ENCODE measurements at regions not wholly inside any gene's neighbourhood (a gene's known extent, or its start where the extent isn't known, plus 50 kb on each side); places are given as distances from the start of the nearest gene placed in this dataset.

DNA sequence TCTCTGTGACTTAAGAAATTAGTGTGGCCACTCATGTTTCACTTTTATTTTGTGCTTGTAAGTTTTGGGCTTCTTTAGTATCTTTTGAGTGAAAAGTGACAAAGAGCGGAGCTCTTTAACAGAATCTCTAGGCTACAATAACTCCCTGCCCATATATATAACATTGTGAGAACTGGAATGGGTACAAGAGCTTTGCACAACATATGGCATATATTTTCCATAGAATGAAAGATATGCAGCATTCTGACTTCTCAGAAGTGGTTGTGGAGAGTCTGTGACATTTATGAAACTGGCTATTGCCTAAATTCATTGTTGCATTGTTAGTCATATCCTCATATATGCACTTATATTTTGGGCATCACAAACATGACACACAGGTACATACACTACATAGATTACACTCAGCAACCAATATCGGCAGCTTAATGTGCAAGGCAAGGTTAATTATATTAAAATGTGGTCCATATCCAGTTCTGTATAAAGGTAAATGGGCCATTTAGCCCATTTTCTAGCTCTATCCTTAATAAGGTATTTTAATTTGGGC, 1148.2 kb downstream of the FAM181B start:
- TF ChIP-seq, protein P1, sequence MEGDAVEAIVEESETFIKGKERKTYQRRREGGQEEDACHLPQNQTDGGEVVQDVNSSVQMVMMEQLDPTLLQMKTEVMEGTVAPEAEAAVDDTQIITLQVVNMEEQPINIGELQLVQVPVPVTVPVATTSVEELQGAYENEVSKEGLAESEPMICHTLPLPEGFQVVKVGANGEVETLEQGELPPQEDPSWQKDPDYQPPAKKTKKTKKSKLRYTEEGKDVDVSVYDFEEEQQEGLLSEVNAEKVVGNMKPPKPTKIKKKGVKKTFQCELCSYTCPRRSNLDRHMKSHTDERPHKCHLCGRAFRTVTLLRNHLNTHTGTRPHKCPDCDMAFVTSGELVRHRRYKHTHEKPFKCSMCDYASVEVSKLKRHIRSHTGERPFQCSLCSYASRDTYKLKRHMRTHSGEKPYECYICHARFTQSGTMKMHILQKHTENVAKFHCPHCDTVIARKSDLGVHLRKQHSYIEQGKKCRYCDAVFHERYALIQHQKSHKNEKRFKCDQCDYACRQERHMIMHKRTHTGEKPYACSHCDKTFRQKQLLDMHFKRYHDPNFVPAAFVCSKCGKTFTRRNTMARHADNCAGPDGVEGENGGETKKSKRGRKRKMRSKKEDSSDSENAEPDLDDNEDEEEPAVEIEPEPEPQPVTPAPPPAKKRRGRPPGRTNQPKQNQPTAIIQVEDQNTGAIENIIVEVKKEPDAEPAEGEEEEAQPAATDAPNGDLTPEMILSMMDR (IDR thresholded peaks at IDR 0.05): no peak
- TF ChIP-seq POLR2AphosphoS5 (IDR thresholded peaks at IDR 0.05): no peak

All from sigmoid colon (tissue), 4 donors.